ENCODE measurements at regions not wholly inside any gene's neighbourhood (a gene's known extent, or its start where the extent isn't known, plus 50 kb on each side); places are given as distances from the start of the nearest gene placed in this dataset.

- no peak for TF ChIP-seq POLR2AphosphoS5 (IDR thresholded peaks at IDR 0.05)
- no peak for TF ChIP-seq POLR2A (IDR thresholded peaks at IDR 0.05)
- no peak for TF ChIP-seq CTCF (IDR thresholded peaks at IDR 0.05)
- TF ChIP-seq EP300 (IDR thresholded peaks at IDR 0.05) = no peak
These were observed 132.6 kb downstream of the TRMT11 start for GRCh38 chr6:126118936-126119335.
